ENCODE measurements at regions not wholly inside any gene's neighbourhood (a gene's known extent, or its start where the extent isn't known, plus 50 kb on each side); places are given as distances from the start of the nearest gene placed in this dataset.

DNA sequence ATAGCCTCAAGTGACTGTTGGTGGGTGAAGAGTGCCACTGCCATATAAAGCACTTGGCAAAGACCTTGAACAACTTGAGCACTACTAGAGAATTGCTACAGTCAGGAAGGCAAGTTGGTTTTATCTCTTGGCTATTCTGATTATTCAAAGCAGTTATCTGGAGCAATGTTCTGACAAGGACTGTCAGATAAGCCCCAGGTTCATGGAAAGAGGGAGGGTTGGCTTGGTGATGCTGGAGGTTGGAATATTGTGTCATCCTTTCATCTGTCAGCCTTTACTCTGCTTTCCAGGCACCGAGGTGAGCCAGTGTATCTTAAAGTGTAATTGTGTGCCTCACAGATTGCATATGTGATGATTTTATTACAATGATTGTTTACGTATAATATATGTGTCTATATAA, 548.4 kb upstream of the ZNF608 start:
- TF ChIP-seq, protein P1, sequence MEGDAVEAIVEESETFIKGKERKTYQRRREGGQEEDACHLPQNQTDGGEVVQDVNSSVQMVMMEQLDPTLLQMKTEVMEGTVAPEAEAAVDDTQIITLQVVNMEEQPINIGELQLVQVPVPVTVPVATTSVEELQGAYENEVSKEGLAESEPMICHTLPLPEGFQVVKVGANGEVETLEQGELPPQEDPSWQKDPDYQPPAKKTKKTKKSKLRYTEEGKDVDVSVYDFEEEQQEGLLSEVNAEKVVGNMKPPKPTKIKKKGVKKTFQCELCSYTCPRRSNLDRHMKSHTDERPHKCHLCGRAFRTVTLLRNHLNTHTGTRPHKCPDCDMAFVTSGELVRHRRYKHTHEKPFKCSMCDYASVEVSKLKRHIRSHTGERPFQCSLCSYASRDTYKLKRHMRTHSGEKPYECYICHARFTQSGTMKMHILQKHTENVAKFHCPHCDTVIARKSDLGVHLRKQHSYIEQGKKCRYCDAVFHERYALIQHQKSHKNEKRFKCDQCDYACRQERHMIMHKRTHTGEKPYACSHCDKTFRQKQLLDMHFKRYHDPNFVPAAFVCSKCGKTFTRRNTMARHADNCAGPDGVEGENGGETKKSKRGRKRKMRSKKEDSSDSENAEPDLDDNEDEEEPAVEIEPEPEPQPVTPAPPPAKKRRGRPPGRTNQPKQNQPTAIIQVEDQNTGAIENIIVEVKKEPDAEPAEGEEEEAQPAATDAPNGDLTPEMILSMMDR (IDR thresholded peaks at IDR 0.05), result no peak
- TF ChIP-seq POLR2A (IDR thresholded peaks at IDR 0.05), result no peak
